ENCODE measurements at regions not wholly inside any gene's neighbourhood (a gene's known extent, or its start where the extent isn't known, plus 50 kb on each side); places are given as distances from the start of the nearest gene placed in this dataset.
"Not testable (repeated sequence)": the region's sequence is repeated elsewhere in the genome, so short reads cannot be mapped to it uniquely, and the experiment has no call there.

GRCh38 chr2:199197448-199197847 lies 260.3 kb downstream of the SATB2 start:
- TF ChIP-seq CTCF (IDR thresholded peaks at IDR 0.05; ENCODE audit: insufficient read depth, low read length, poor library complexity, severe bottlenecking) = no peak
- no peaks in the 10 kb centered on the region for H3K36me3 ChIP-seq (ENCODE audit: control insufficient read depth, insufficient read depth, low read length)
- DNase-seq (ENCODE audit: low read depth) = no peak
- no peaks in the 10 kb centered on the region for H3K27me3 ChIP-seq (ENCODE audit: control insufficient read depth, insufficient read depth, low read length)
- no peak overlapping the region for H3K4me3 ChIP-seq (ENCODE audit: low read depth, low read length)

GRCh38 chr2:199196686-199197085 lies 261.1 kb downstream of the SATB2 start:
- no peak for DNase-seq (ENCODE audit: low read depth)
- no peaks in the 10 kb centered on the region for H3K27me3 ChIP-seq (ENCODE audit: control insufficient read depth, insufficient read depth, low read length)
- H3K4me3 ChIP-seq (ENCODE audit: low read depth, low read length) = no peak overlapping the region
- TF ChIP-seq CTCF (IDR thresholded peaks at IDR 0.05; ENCODE audit: insufficient read depth, low read length, poor library complexity, severe bottlenecking) = no peak
- H3K36me3 ChIP-seq (ENCODE audit: control insufficient read depth, insufficient read depth, low read length) = no peaks in the 10 kb centered on the region

- Histone ChIP-seq H3K27me3 (ENCODE audit: control insufficient read depth, insufficient read depth, low read length) (no peaks in the 10 kb centered on the region), H3K36me3 (ENCODE audit: control insufficient read depth, insufficient read depth, low read length) (no peaks in the 10 kb centered on the region), H3K4me3 (ENCODE audit: low read depth, low read length) (no peak overlapping the region)
- no peak for DNase-seq (ENCODE audit: low read depth)
- TF ChIP-seq CTCF (IDR thresholded peaks at IDR 0.05; ENCODE audit: insufficient read depth, low read length, poor library complexity, severe bottlenecking) = no peak
Measured at GRCh38 chr2:199195927-199196502, 261.7 kb downstream of the SATB2 start.

- Histone ChIP-seq H3K27me3 (ENCODE audit: control insufficient read depth, insufficient read depth, low read length) (no peaks in the 10 kb centered on the region), H3K36me3 (ENCODE audit: control insufficient read depth, insufficient read depth, low read length) (no peaks in the 10 kb centered on the region), H3K4me3 (ENCODE audit: low read depth, low read length) (no peak overlapping the region)
- no peak for TF ChIP-seq CTCF (IDR thresholded peaks at IDR 0.05; ENCODE audit: insufficient read depth, low read length, poor library complexity, severe bottlenecking)
- no peak for DNase-seq (ENCODE audit: low read depth)
Measured at GRCh38 chr2:199191461-199191860, 266.3 kb downstream of the SATB2 start.

GRCh38 chr2:199189229-199189628 lies 268.5 kb downstream of the SATB2 start:
- no peaks in the 10 kb centered on the region for H3K36me3 ChIP-seq (ENCODE audit: control insufficient read depth, insufficient read depth, low read length)
- TF ChIP-seq CTCF (IDR thresholded peaks at IDR 0.05; ENCODE audit: insufficient read depth, low read length, poor library complexity, severe bottlenecking) = no peak
- H3K4me3 ChIP-seq (ENCODE audit: low read depth, low read length) = no peak overlapping the region
- H3K27me3 ChIP-seq (ENCODE audit: control insufficient read depth, insufficient read depth, low read length) = no peaks in the 10 kb centered on the region
- no peak for DNase-seq (ENCODE audit: low read depth)

GRCh38 chr2:199186301-199186751 lies 271.4 kb downstream of the SATB2 start:
- no peaks in the 10 kb centered on the region for H3K36me3 ChIP-seq (ENCODE audit: control insufficient read depth, insufficient read depth, low read length)
- no peak overlapping the region for H3K4me3 ChIP-seq (ENCODE audit: low read depth, low read length)
- no peaks in the 10 kb centered on the region for H3K27me3 ChIP-seq (ENCODE audit: control insufficient read depth, insufficient read depth, low read length)
- no peak for DNase-seq (ENCODE audit: low read depth)
- TF ChIP-seq CTCF (IDR thresholded peaks at IDR 0.05; ENCODE audit: insufficient read depth, low read length, poor library complexity, severe bottlenecking) = no peak

GRCh38 chr2:199185174-199185573 lies 272.6 kb downstream of the SATB2 start:
- H3K4me3 ChIP-seq (ENCODE audit: low read depth, low read length); DNase-seq (ENCODE audit: low read depth); H3K27me3 ChIP-seq (ENCODE audit: control insufficient read depth, insufficient read depth, low read length); H3K36me3 ChIP-seq (ENCODE audit: control insufficient read depth, insufficient read depth, low read length): not testable (repeated sequence)
